NT2/D1 (cell line): ENCODE measurements at regions not wholly inside any gene's neighbourhood (a gene's known extent, or its start where the extent isn't known, plus 50 kb on each side); places are given as distances from the start of the nearest gene placed in this dataset.

Experiments
- DNase-seq: peaks from one replicate; pipeline ENCODE4 v3.0.0-alpha.2; 2011; ENCODE audit warnings: low read depth, low spot score
- H3K27me3 ChIP-seq: 2 replicates; pipeline ENCODE4 v1.6.0; 2011; ENCODE audit warnings: mild to moderate bottlenecking; ENCODE audit not compliant: insufficient read length, insufficient read depth
- H3K36me3 ChIP-seq: 2 replicates; pipeline ENCODE4 v1.6.1; 2011; ENCODE audit warnings: mild to moderate bottlenecking, low read length, mixed read lengths; ENCODE audit not compliant: insufficient read depth, insufficient read length
- H3K4me1 ChIP-seq: 2 replicates; pipeline ENCODE4 v1.5.1; 2011; ENCODE audit not compliant: insufficient read depth, insufficient read length
- H3K4me3 ChIP-seq: 2 replicates; pipeline ENCODE4 v1.5.1; 2011; ENCODE audit warnings: low read depth; ENCODE audit not compliant: insufficient read length
- H3K9ac ChIP-seq: 2 replicates; pipeline ENCODE4 v1.6.0; 2011; ENCODE audit warnings: low read depth; ENCODE audit not compliant: insufficient read length
- H3K9me3 ChIP-seq: 2 replicates; pipeline ENCODE4 v1.5.1; 2011; ENCODE audit warnings: mild to moderate bottlenecking, low read length; ENCODE audit not compliant: insufficient read depth
- SUZ12 ChIP-seq: IDR thresholded peaks from 2 replicates; pipeline ENCODE4 v1.6.1; 2011; ENCODE audit not compliant: insufficient read length, insufficient read depth; ENCODE audit errors: extremely low read depth
- YY1 ChIP-seq: IDR thresholded peaks from 2 replicates; pipeline ENCODE4 v1.6.1; 2011; ENCODE audit not compliant: insufficient read length, insufficient read depth
- ZNF274 ChIP-seq: IDR thresholded peaks from 2 replicates; pipeline ENCODE4 v1.6.1; 2011; ENCODE audit warnings: mild to moderate bottlenecking, low read depth, low read length

- H3K27me3 ChIP-seq, result no peaks in the 10 kb centered on the region
- TF ChIP-seq ZNF274 (no peak), SUZ12 (no peak), YY1 (no peak)
- peak overlapping the region; percentile 52 for H3K4me3 ChIP-seq
- peaks cover 16% of the 10 kb centered on the region; the same call in 1 of the 2 replicates for H3K9me3 ChIP-seq
- DNase-seq, result peak; percentile 81
- H3K4me1 ChIP-seq, result peaks cover 4% of the 10 kb centered on the region
- no peaks in the 10 kb centered on the region for H3K36me3 ChIP-seq
- H3K9ac ChIP-seq, result peak overlapping the region; percentile 83
Measured at GRCh38 chr4:26028793-26029567, 115.0 kb downstream of the SMIM20 start.

GRCh38 chr4:26029568-26030131 lies 115.6 kb downstream of the SMIM20 start:
- Histone ChIP-seq H3K36me3 (no peaks in the 10 kb centered on the region), H3K9me3 (peaks cover 19% of the 10 kb centered on the region; the same call in 1 of the 2 replicates), H3K4me3 (peak overlapping the region; percentile 52), H3K9ac (peak overlapping the region; percentile 83), H3K27me3 (no peaks in the 10 kb centered on the region), H3K4me1 (peaks cover 4% of the 10 kb centered on the region)
- no peak for TF ChIP-seq ZNF274
- TF ChIP-seq SUZ12, result no peak
- no peak for TF ChIP-seq YY1
- no peak for DNase-seq

GRCh38 chr4:26030260-26030667 lies 116.2 kb downstream of the SMIM20 start:
- DNase-seq, result peak; percentile 95
- Histone ChIP-seq H3K9ac (peak overlapping the region; percentile 83), H3K9me3 (peaks cover 19% of the 10 kb centered on the region; the same call in 1 of the 2 replicates), H3K27me3 (no peaks in the 10 kb centered on the region), H3K4me3 (peak overlapping the region; percentile 52), H3K36me3 (no peaks in the 10 kb centered on the region), H3K4me1 (peaks cover 4% of the 10 kb centered on the region)
- TF ChIP-seq SUZ12, result no peak
- TF ChIP-seq ZNF274, result no peak

GRCh38 chr4:26030780-26031179 lies 116.8 kb downstream of the SMIM20 start:
- H3K9ac ChIP-seq, result peak overlapping the region; percentile 74
- H3K4me3 ChIP-seq, result peak overlapping the region; percentile 5
- H3K27me3 ChIP-seq, result no peaks in the 10 kb centered on the region
- H3K4me1 ChIP-seq, result peaks cover 4% of the 10 kb centered on the region
- peaks cover 19% of the 10 kb centered on the region; the same call in 1 of the 2 replicates for H3K9me3 ChIP-seq
- TF ChIP-seq YY1 (no peak), ZNF274 (no peak), SUZ12 (no peak)
- no peaks in the 10 kb centered on the region for H3K36me3 ChIP-seq
- DNase-seq, result peak; percentile 18

GRCh38 chr4:26031704-26032103 lies 117.7 kb downstream of the SMIM20 start:
- Histone ChIP-seq H3K4me3 (no peak overlapping the region), H3K36me3 (no peaks in the 10 kb centered on the region), H3K9me3 (peaks cover 19% of the 10 kb centered on the region; the same call in 1 of the 2 replicates), H3K4me1 (peaks cover 4% of the 10 kb centered on the region), H3K9ac (no peak overlapping the region), H3K27me3 (no peaks in the 10 kb centered on the region)
- TF ChIP-seq SUZ12 (no peak), ZNF274 (no peak), YY1 (no peak)
- no peak for DNase-seq

- Histone ChIP-seq H3K4me3 (no peak overlapping the region), H3K9me3 (peaks cover 19% of the 10 kb centered on the region; the same call in 1 of the 2 replicates), H3K9ac (no peak overlapping the region), H3K4me1 (peaks cover 4% of the 10 kb centered on the region), H3K27me3 (no peaks in the 10 kb centered on the region), H3K36me3 (no peaks in the 10 kb centered on the region)
- TF ChIP-seq SUZ12 (no peak), YY1 (no peak), ZNF274 (no peak)
- DNase-seq, result no peak
Measured at GRCh38 chr4:26032142-26032541, 118.1 kb downstream of the SMIM20 start.

- TF ChIP-seq YY1, result no peak
- no peak for TF ChIP-seq ZNF274
- TF ChIP-seq SUZ12, result no peak
- Histone ChIP-seq H3K4me3 (no peak overlapping the region), H3K9me3 (peaks cover 19% of the 10 kb centered on the region; the same call in 1 of the 2 replicates), H3K36me3 (no peaks in the 10 kb centered on the region), H3K9ac (no peak overlapping the region), H3K4me1 (peaks cover 4% of the 10 kb centered on the region), H3K27me3 (no peaks in the 10 kb centered on the region)
- DNase-seq, result no peak
Measured at GRCh38 chr4:26032630-26033317, 118.8 kb downstream of the SMIM20 start.
